PC-9 (cell line): ENCODE measurements at regions not wholly inside any gene's neighbourhood (a gene's known extent, or its start where the extent isn't known, plus 50 kb on each side); places are given as distances from the start of the nearest gene placed in this dataset.

ENCODE experiments used
- BruUV-seq: library from RNA; stranded (reverse); fragments of 400-500 nt; replicated peaks from 2 replicates; lab custom pipeline; 2021; lab: Mats Ljungman, UMichigan
- CTCF ChIA-PET: fragments of 300-600 bp; sonication (Branson Sonifier 250); formaldehyde crosslinking; loops from one replicate; lab custom pipeline; 2022; ENCODE audit warnings: antibody characterized with exemption; lab: Charles Lee
- POLR2A ChIA-PET: fragments of 300-600 bp; sonication (Branson Sonifier 250); formaldehyde crosslinking; loops from one replicate; lab custom pipeline; 2022; ENCODE audit warnings: antibody characterized with exemption; ENCODE audit not compliant: unreplicated experiment; lab: Charles Lee
- DNase-seq, 2 experiments: peaks; one replicate each; pipeline versions ENCODE4 v3.0.0 to v3.0.0-alpha.2; 2015 to 2022; ENCODE audit warnings: mixed read lengths in 1 of 2
- H2AFZ ChIP-seq: fragments of 200-600 bp; sonication (generic); 2 replicates; pipeline ENCODE4 v1.8.1; 2017; ENCODE audit warnings: antibody characterized with exemption
- H3F3A ChIP-seq: fragments of 200-600 bp; sonication (generic); 2 replicates; pipeline ENCODE4 v1.8.1; 2017; ENCODE audit warnings: antibody characterized with exemption, mild to moderate bottlenecking, low read depth; ENCODE audit not compliant: insufficient read depth
- H3K27ac ChIP-seq: fragments of 200-600 bp; sonication (generic); 2 replicates; pipeline ENCODE4 v1.6.1; 2016; ENCODE audit warnings: mixed run types
- H3K27me3 ChIP-seq: fragments of 200-600 bp; sonication (generic); 2 replicates; pipeline ENCODE4 v1.6.1; 2016; ENCODE audit warnings: low read depth, mixed run types; ENCODE audit not compliant: insufficient read depth
- H3K36me3 ChIP-seq: fragments of 200-600 bp; sonication (generic); 2 replicates; pipeline ENCODE4 v1.6.1; 2016; ENCODE audit warnings: low read depth, mixed run types
- H3K4me1 ChIP-seq: fragments of 200-600 bp; sonication (generic); replicated peaks from 2 replicates; pipeline ENCODE4 v1.6.1; 2016; ENCODE audit warnings: mixed run types; ENCODE audit not compliant: insufficient read depth
- H3K4me2 ChIP-seq: fragments of 200-600 bp; sonication (generic); 2 replicates; pipeline ENCODE4 v1.6.1; 2017; ENCODE audit warnings: mixed run types
- H3K4me3 ChIP-seq: fragments of 200-600 bp; sonication (generic); 2 replicates; pipeline ENCODE4 v1.6.1; 2016; ENCODE audit warnings: mixed run types
- H3K79me2 ChIP-seq: fragments of 200-600 bp; sonication (generic); 2 replicates; pipeline ENCODE4 v1.6.1; 2017; ENCODE audit warnings: low read depth, mixed run types
- H3K9me2 ChIP-seq: fragments of 200-600 bp; sonication (generic); 2 replicates; pipeline ENCODE4 v1.8.1; 2017; ENCODE audit warnings: mild to moderate bottlenecking; ENCODE audit not compliant: insufficient read depth
- H3K9me3 ChIP-seq: fragments of 200-600 bp; sonication (generic); 2 replicates; pipeline ENCODE4 v1.8.1; 2016; ENCODE audit warnings: low read depth; ENCODE audit not compliant: insufficient read depth
- H4K20me1 ChIP-seq: fragments of 200-600 bp; sonication (generic); 2 replicates; pipeline ENCODE4 v1.8.1; 2017; ENCODE audit not compliant: insufficient read depth
- CTCF ChIP-seq: fragments of 200-600 bp; sonication (generic); conservative IDR thresholded peaks from 2 replicates; pipeline ENCODE4 v1.6.1; 2017; ENCODE audit warnings: mixed run types, antibody characterized with exemption, mild to moderate bottlenecking, moderate library complexity
- EZH2 ChIP-seq: fragments of 200-600 bp; sonication (generic); IDR thresholded peaks from 2 replicates; pipeline ENCODE4 v1.8.0; 2017; ENCODE audit warnings: antibody characterized with exemption, low read depth
- intact Hi-C: fragments of 100-400 bp; cut with micrococcal nuclease; formaldehyde crosslinking; loops from one replicate; pipeline ENCODE4 v1.10.0; 2022; ENCODE audit not compliant: unreplicated experiment

GRCh38 chr3:45322616-45323015 lies 65.8 kb upstream of the LARS2 start:
- Histone ChIP-seq H3K79me2 (no peaks in the 10 kb centered on the region), H4K20me1 (no peaks in the 10 kb centered on the region), H3K4me1 (no peaks in the 10 kb centered on the region), H3K36me3 (no peaks in the 10 kb centered on the region), H3K4me3 (no peak overlapping the region), H3K4me2 (no peak overlapping the region), H3K9me2 (no peaks in the 10 kb centered on the region), H3K27me3 (no peaks in the 10 kb centered on the region), H3K27ac (no peak overlapping the region), H2AFZ (no peak overlapping the region), H3F3A (no peaks in the 10 kb centered on the region), H3K9me3 (no peaks in the 10 kb centered on the region)
- POLR2A ChIA-PET, result no interaction called here
- CTCF ChIA-PET, result no interaction called here
- intact Hi-C loops, result no loop called here
- no peak for DNase-seq
- no TSS peak for BruUV-seq
- TF ChIP-seq EZH2 (no peak), CTCF (no peak)

- Histone ChIP-seq H3K36me3 (no peaks in the 10 kb centered on the region), H3K9me3 (no peaks in the 10 kb centered on the region), H3K4me3 (no peak overlapping the region), H3K79me2 (no peaks in the 10 kb centered on the region), H3K4me2 (no peak overlapping the region), H3K27me3 (no peaks in the 10 kb centered on the region), H4K20me1 (no peaks in the 10 kb centered on the region), H3K4me1 (no peaks in the 10 kb centered on the region), H3F3A (no peaks in the 10 kb centered on the region), H2AFZ (no peak overlapping the region), H3K27ac (no peak overlapping the region), H3K9me2 (no peaks in the 10 kb centered on the region)
- ChIA-PET POLR2A (interaction anchor here (0.6 kb wide), 1 partner anchor 21 kb away, joined by 3 read pairs; no protein-coding TSS in a partner anchor), CTCF (no interaction called here)
- intact Hi-C loops, result no loop called here
- DNase-seq, result no peak
- TF ChIP-seq CTCF (no peak), EZH2 (no peak)
- no TSS peak for BruUV-seq
Measured at GRCh38 chr3:45325676-45326075, 62.7 kb upstream of the LARS2 start.

GRCh38 chr3:45329761-45330305 lies 58.5 kb upstream of the LARS2 start:
- Histone ChIP-seq H4K20me1 (no peaks in the 10 kb centered on the region), H3K4me2 (no peak overlapping the region), H3K9me3 (no peaks in the 10 kb centered on the region), H3K27me3 (no peaks in the 10 kb centered on the region), H2AFZ (no peak overlapping the region), H3K79me2 (no peaks in the 10 kb centered on the region), H3F3A (no peaks in the 10 kb centered on the region), H3K4me1 (no peaks in the 10 kb centered on the region), H3K9me2 (no peaks in the 10 kb centered on the region), H3K36me3 (no peaks in the 10 kb centered on the region), H3K4me3 (no peak overlapping the region), H3K27ac (no peak overlapping the region)
- intact Hi-C loops, result no loop called here
- CTCF ChIA-PET, result no interaction called here
- BruUV-seq, result no TSS peak
- POLR2A ChIA-PET, result no interaction called here
- DNase-seq, result no peak
- TF ChIP-seq CTCF, result no peak
- no peak for TF ChIP-seq EZH2
